HG02943 (cell line): ENCODE measurements at regions not wholly inside any gene's neighbourhood (a gene's known extent, or its start where the extent isn't known, plus 50 kb on each side); places are given as distances from the start of the nearest gene placed in this dataset.
"Not testable (repeated sequence)": the region's sequence is repeated elsewhere in the genome, so short reads cannot be mapped to it uniquely, and the experiment has no call there.

ENCODE experiments used
- ATAC-seq: cut with Tn5 transposase; IDR thresholded peaks from one replicate; pipeline ENCODE4 v1.9.1; 2021; ENCODE audit warnings: mild to moderate bottlenecking, low read depth, moderate library complexity; ENCODE audit not compliant: unreplicated experiment

GRCh38 chr6:92339936-92340640 is 1079.3 kb downstream of the EPHA7 start:
- ATAC-seq = no peak

- no peak for ATAC-seq
Measured at GRCh38 chr6:92337571-92337970, 1081.8 kb downstream of the EPHA7 start.

GRCh38 chr6:92329208-92329847 is 1090.0 kb downstream of the EPHA7 start:
- no peak for ATAC-seq

GRCh38 chr6:92315312-92315711 is 1104.0 kb downstream of the EPHA7 start:
- ATAC-seq = no peak

GRCh38 chr6:92297101-92297500 is 1122.3 kb downstream of the EPHA7 start:
- no peak for ATAC-seq

- ATAC-seq = no peak
Measured at GRCh38 chr6:92292067-92292466, 1127.3 kb downstream of the EPHA7 start.

- no peak for ATAC-seq
Measured at GRCh38 chr6:92289831-92290230, 1129.5 kb downstream of the EPHA7 start.

GRCh38 chr6:92281571-92282076 is 1137.7 kb downstream of the EPHA7 start:
- no peak for ATAC-seq

- ATAC-seq = no peak
Measured at GRCh38 chr6:92275150-92275549, 1144.2 kb downstream of the EPHA7 start.

- ATAC-seq = no peak
Measured at GRCh38 chr6:92274588-92274987, 1144.8 kb downstream of the EPHA7 start.

GRCh38 chr6:92273694-92274093 is 1145.7 kb downstream of the EPHA7 start:
- no peak for ATAC-seq

GRCh38 chr6:92271091-92271490 is 1148.3 kb downstream of the EPHA7 start:
- no peak for ATAC-seq

- ATAC-seq = no peak
Measured at GRCh38 chr6:92270365-92270764, 1149.0 kb downstream of the EPHA7 start.

- ATAC-seq = no peak
Measured at GRCh38 chr6:92267335-92267734, 1152.0 kb downstream of the EPHA7 start.

- ATAC-seq = no peak
Measured at GRCh38 chr6:92263864-92264263, 1155.5 kb downstream of the EPHA7 start.

GRCh38 chr6:92259171-92259570 is 1160.2 kb downstream of the EPHA7 start:
- no peak for ATAC-seq

- ATAC-seq = no peak
Measured at GRCh38 chr6:92243315-92243714, 1176.0 kb downstream of the EPHA7 start.

GRCh38 chr6:92231171-92231701 is 1188.1 kb downstream of the EPHA7 start:
- ATAC-seq = no peak

GRCh38 chr6:92219987-92220386 is 1199.4 kb downstream of the EPHA7 start:
- ATAC-seq = not testable (repeated sequence)

GRCh38 chr6:92216717-92217116 is 1202.6 kb downstream of the EPHA7 start:
- no peak for ATAC-seq

GRCh38 chr6:92201618-92202017 is 1217.7 kb downstream of the EPHA7 start:
- ATAC-seq = no peak

- no peak for ATAC-seq
Measured at GRCh38 chr6:92196325-92196724, 1223.0 kb downstream of the EPHA7 start.
